WTC11 (cell line): ENCODE measurements at regions not wholly inside any gene's neighbourhood (a gene's known extent, or its start where the extent isn't known, plus 50 kb on each side); places are given as distances from the start of the nearest gene placed in this dataset.

ENCODE experiments used
- CREM ChIP-seq: sonication (generic); formaldehyde crosslinking; IDR thresholded peaks from 2 replicates; pipeline ENCODE4 v1.8.1; 2022; ENCODE audit warnings: mild to moderate bottlenecking, missing genetic modification reagents, moderate library complexity
- ESRRA ChIP-seq: sonication (generic); formaldehyde crosslinking; IDR thresholded peaks from 2 replicates; pipeline ENCODE4 v1.8.1; 2022; ENCODE audit warnings: mild to moderate bottlenecking, missing genetic modification reagents, borderline replicate concordance
- GABPB1 ChIP-seq: sonication (generic); formaldehyde crosslinking; IDR thresholded peaks from 2 replicates; pipeline ENCODE4 v1.8.1; 2023; ENCODE audit warnings: mild to moderate bottlenecking, missing genetic modification reagents
- NFYB ChIP-seq: sonication (generic); formaldehyde crosslinking; conservative IDR thresholded peaks from 2 replicates; pipeline ENCODE4 v1.8.0; 2022; ENCODE audit warnings: low read depth, missing genetic modification reagents
- NR2C2 ChIP-seq: sonication (generic); formaldehyde crosslinking; IDR thresholded peaks from 2 replicates; pipeline ENCODE4 v1.8.0; 2022; ENCODE audit warnings: mild to moderate bottlenecking, missing genetic modification reagents
- ZNF138 ChIP-seq: sonication (generic); formaldehyde crosslinking; conservative IDR thresholded peaks from 2 replicates; pipeline ENCODE4 v1.8.1; 2022; ENCODE audit warnings: mild to moderate bottlenecking, moderate library complexity, missing genetic modification reagents
- TF ChIP-seq, protein P1 (sequence below): sonication (generic); formaldehyde crosslinking; IDR thresholded peaks from 2 replicates; pipeline ENCODE4 v1.8.1; 2023; ENCODE audit warnings: mild to moderate bottlenecking, missing genetic modification reagents, moderate library complexity
- TF ChIP-seq, protein P2 (sequence below): fragments of 200-600 bp; IDR thresholded peaks from 2 replicates; pipeline ENCODE4 v1.8.0; 2022; ENCODE audit warnings: antibody characterized with exemption
- TF ChIP-seq, protein P3 (sequence below): sonication (generic); formaldehyde crosslinking; IDR thresholded peaks from 2 replicates; pipeline ENCODE4 v1.8.0; 2022; ENCODE audit warnings: mild to moderate bottlenecking, missing genetic modification reagents
- TF ChIP-seq, protein P4 (sequence below): sonication (generic); formaldehyde crosslinking; IDR thresholded peaks from 2 replicates; pipeline ENCODE4 v1.8.1; 2022; ENCODE audit warnings: low read depth, mild to moderate bottlenecking, moderate library complexity, missing genetic modification reagents, borderline replicate concordance

DNA sequence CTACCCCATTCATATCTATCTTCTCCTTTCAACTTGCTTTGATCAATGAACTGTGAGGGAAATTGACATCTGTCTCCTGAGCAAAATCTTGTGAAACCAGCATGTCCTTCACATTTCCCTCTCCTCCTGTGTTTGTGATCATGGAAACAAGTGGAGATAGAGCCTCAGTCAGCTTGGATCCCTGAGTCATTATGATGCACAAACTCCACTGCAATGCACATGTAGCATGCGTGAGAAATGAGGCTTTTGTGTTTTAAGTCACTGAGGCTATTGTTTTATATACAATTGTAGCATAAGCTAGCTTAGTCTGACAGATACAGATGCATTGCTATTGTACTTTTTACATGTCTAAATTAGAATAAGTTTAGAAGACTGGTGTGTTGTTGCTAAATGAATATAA lies 85.2 kb upstream of the HNMT start:
- TF ChIP-seq NR2C2 (no peak), CREM (CRISPR knock-in tag) (no peak), ESRRA (CRISPR knock-in tag) (no peak), NFYB (CRISPR knock-in tag) (no peak), GABPB1 (no peak), ZNF138 (no peak)
- TF ChIP-seq, protein P1, sequence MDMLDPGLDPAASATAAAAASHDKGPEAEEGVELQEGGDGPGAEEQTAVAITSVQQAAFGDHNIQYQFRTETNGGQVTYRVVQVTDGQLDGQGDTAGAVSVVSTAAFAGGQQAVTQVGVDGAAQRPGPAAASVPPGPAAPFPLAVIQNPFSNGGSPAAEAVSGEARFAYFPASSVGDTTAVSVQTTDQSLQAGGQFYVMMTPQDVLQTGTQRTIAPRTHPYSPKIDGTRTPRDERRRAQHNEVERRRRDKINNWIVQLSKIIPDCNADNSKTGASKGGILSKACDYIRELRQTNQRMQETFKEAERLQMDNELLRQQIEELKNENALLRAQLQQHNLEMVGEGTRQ (CRISPR knock-in tag), result no peak
- TF ChIP-seq, protein P2, sequence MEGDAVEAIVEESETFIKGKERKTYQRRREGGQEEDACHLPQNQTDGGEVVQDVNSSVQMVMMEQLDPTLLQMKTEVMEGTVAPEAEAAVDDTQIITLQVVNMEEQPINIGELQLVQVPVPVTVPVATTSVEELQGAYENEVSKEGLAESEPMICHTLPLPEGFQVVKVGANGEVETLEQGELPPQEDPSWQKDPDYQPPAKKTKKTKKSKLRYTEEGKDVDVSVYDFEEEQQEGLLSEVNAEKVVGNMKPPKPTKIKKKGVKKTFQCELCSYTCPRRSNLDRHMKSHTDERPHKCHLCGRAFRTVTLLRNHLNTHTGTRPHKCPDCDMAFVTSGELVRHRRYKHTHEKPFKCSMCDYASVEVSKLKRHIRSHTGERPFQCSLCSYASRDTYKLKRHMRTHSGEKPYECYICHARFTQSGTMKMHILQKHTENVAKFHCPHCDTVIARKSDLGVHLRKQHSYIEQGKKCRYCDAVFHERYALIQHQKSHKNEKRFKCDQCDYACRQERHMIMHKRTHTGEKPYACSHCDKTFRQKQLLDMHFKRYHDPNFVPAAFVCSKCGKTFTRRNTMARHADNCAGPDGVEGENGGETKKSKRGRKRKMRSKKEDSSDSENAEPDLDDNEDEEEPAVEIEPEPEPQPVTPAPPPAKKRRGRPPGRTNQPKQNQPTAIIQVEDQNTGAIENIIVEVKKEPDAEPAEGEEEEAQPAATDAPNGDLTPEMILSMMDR, result no peak
- TF ChIP-seq, protein P3, sequence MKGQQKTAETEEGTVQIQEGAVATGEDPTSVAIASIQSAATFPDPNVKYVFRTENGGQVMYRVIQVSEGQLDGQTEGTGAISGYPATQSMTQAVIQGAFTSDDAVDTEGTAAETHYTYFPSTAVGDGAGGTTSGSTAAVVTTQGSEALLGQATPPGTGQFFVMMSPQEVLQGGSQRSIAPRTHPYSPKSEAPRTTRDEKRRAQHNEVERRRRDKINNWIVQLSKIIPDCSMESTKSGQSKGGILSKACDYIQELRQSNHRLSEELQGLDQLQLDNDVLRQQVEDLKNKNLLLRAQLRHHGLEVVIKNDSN (CRISPR knock-in tag), result no peak
- TF ChIP-seq, protein P4, sequence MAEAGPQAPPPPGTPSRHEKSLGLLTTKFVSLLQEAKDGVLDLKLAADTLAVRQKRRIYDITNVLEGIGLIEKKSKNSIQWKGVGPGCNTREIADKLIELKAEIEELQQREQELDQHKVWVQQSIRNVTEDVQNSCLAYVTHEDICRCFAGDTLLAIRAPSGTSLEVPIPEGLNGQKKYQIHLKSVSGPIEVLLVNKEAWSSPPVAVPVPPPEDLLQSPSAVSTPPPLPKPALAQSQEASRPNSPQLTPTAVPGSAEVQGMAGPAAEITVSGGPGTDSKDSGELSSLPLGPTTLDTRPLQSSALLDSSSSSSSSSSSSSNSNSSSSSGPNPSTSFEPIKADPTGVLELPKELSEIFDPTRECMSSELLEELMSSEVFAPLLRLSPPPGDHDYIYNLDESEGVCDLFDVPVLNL, result no peak
